Mesodermal cell (in vitro differentiated cells): ENCODE measurements at regions not wholly inside any gene's neighbourhood (a gene's known extent, or its start where the extent isn't known, plus 50 kb on each side); places are given as distances from the start of the nearest gene placed in this dataset.

Experiments used
- H3K27ac ChIP-seq: 2 replicates; pipeline ENCODE4 v1.7.0; 2013; ENCODE audit warnings: mild to moderate bottlenecking, low read depth, low read length, moderate library complexity; ENCODE audit not compliant: severe bottlenecking
- H3K36me3 ChIP-seq: 2 replicates; pipeline ENCODE4 v1.7.1; 2013; ENCODE audit warnings: mild to moderate bottlenecking, low read length, moderate library complexity; ENCODE audit not compliant: control insufficient read depth, insufficient read depth
- H3K4me1 ChIP-seq: one replicate; pipeline ENCODE4 v1.7.1; 2013; ENCODE audit warnings: mild to moderate bottlenecking, low read length; ENCODE audit not compliant: insufficient read depth, control insufficient read depth, poor library complexity, severe bottlenecking
- H3K4me3 ChIP-seq: 2 replicates; pipeline ENCODE4 v1.7.0; 2013; ENCODE audit warnings: low read length, control low read depth, mild to moderate bottlenecking; ENCODE audit not compliant: insufficient read depth, poor library complexity, severe bottlenecking; ENCODE audit errors: extremely low read depth
- H3K9me3 ChIP-seq: 2 replicates; pipeline ENCODE4 v1.7.1; 2013; ENCODE audit warnings: mild to moderate bottlenecking, low read length, moderate library complexity; ENCODE audit not compliant: control insufficient read depth
- WGBS, 2 experiments: methylation state at CpG; one replicate each; pipeline ENCODE4 v1.1.5; 2013; ENCODE audit warnings: missing lambda C conversion rate in 2 of 2; ENCODE audit not compliant: insufficient coverage in 2 of 2; 5-methylcytosine and 5-hydroxymethylcytosine counted together

DNA sequence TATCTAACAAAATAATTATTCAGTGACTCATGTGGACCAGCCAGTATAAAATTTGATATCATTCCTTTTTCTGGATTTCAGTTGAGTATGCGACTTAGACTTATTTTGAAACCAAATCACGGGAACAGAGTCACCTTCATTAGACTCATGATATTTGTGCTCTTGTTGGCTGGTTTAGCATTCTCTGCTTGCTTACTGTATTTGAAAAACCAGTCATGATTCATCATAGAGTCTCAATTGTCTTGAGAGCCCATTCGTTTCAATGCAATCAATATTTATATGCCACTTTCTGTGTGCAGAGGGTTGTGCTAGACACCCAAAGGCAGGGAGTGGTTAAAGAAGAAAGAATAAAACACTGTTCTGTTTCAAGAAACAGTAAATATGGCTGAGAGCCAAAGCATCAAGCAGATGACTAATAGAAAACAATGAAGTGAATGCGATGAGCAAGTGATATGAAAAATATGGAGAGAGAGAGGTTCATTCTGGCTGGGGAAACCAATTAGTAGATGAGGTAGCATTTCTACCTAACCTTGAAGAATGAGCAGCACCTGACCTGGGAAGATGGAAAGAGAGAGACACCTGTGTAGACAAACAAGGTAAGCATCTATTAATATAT, 99.6 kb upstream of the MBNL2 start:
- Histone ChIP-seq H3K9me3 (no peaks in the 10 kb centered on the region), H3K4me1 (peaks cover 51% of the 10 kb centered on the region), H3K36me3 (no peaks in the 10 kb centered on the region), H3K27ac (peak overlapping the region; percentile 86), H3K4me3 (no peak overlapping the region)
- WGBS, 2 experiments, result 93 to 96% methylated on average over 3 of the region's 4 CpGs

DNA sequence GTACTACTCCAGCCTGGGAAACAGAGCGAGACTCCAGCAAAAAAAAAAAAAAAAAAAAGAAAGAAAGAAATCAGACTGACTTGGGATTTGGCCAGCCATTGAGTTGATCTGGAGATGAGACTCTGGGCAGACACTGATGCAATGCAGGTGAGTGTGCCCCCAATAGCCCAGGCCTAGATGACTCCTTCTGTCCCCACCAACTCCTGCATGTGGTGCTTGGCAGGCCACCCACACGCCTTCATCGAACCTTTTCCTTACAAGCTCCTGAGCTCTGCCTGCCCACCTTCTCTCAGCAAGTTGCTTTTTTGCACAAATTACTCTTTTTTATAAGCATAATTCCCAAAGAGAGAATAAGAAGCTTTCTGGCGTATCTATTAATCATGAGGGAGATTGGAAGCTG, 97.9 kb upstream of the MBNL2 start:
- no peak overlapping the region for H3K4me3 ChIP-seq

DNA sequence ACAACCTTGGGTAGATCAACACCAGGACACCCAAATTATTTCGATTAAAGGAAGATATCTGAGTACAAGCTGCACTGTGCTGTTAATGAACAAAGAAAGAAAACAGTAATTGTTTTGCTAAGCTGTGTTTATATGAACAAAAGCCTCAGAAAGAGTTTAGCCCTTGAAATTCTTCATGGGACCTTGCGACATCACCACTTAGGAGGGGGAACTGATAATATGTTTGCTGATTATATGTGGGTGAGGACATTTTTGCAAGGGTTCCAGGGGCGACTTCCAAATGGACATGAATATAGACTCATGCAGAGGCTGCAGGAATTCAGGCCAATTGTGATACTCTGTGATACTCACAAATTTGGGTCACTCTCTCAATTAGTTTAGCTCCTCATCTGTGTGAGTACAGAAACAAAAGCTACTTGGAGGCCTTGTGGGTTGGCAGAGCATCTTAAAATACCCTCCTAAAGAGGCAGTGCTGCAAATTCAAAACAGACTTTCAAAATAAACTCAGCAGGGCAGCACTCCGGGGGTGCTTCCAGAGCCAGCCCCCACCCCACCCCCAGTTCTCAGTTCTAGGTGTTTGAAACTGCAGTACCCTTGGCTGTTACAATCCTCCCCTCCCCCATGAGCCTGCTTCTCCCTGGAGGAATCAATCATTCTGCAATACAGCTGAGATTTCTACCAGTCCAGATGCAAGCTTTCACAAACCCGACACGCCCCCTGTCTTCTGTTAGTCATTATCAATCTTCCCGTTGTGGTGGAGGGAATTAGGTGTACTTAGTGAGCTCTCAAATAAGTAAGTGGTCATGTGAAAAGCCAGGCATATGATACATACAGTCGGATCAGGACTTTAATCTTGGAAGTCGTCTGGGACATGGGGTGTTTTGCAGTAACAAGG, 97.0 kb upstream of the MBNL2 start:
- Histone ChIP-seq H3K4me3 (no peak overlapping the region), H3K27ac (peak overlapping the region; percentile 68), H3K9me3 (no peaks in the 10 kb centered on the region), H3K36me3 (no peaks in the 10 kb centered on the region), H3K4me1 (peaks cover 54% of the 10 kb centered on the region)
- WGBS, 2 experiments, result 60 to 65% methylated on average over 5 of the region's 9 CpGs

More for the DNA sequence above, 97.9 kb upstream of the MBNL2 start:
- no peaks in the 10 kb centered on the region for H3K9me3 ChIP-seq
- H3K27ac ChIP-seq, result no peak overlapping the region
- 95 to 100% methylated on average over 2 to 3 of the region's 4 CpGs for WGBS, 2 experiments
- peaks cover 54% of the 10 kb centered on the region for H3K4me1 ChIP-seq
- no peaks in the 10 kb centered on the region for H3K36me3 ChIP-seq

DNA sequence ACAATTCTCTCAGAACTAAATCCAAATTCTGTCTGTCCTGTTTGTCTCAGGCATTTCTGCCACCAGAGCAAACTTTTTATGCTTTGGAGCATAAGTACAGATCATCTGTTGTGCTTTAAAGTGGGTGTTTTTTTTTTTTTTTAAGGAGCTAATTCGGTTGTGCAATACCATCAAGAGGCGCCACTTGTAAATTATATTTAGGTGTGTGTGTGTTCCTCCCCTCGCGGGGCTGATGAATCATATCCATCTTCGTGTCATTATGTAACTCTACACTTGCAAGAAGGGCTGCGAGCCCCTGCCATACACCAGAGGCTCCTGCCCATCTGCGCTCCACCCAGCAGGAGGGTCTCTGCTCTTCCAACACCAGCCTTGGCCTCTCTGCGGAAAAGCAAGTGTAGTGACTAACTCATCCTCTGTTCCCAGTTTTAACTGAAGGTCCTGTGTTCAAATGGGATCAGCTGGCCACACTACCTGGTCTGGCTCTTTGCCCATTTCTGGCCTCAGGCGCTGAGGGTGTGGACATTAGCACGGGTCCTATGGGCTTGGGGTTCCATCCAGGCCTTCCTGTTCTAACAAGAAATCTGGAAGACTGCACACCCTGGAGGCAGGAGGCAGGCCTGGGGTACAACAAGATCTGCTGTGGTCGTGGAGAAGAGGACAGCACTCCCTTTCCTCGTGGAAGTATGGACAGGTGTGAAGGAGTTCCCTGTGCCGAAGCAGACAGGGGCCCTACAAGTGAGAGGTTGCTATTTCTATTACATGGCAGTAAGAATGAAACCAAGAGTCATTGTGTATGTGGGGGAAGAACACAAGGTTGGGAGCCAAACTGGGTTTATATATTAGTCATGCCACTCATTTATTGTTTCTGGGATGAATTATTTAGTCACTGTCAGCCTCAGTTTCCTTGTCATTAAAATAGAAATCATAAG, 96.1 kb upstream of the MBNL2 start:
- peak overlapping the region; percentile 23 for H3K27ac ChIP-seq
- WGBS, 2 experiments, result 89 to 90% methylated on average over 11 to 12 of the region's 13 CpGs

DNA sequence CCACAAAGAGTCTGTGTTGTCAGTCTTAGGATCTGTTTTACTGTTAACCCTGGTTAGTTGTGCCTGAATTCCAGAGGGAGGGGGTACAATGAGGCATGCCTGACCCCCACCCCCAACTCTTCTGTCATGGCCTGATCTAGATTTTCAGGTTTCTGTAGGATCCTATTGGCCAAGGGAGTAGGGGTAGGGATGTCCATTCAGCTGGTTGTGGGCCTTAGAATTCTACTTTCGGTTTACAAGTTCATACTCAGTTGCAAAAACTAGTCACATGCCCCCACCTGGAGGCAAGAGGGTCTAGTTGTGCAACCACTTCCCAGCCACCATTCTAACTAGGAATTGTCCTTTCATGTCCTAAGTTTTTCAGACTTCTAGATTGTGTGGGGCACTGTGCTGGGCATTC, 94.3 kb upstream of the MBNL2 start:
- 67% methylated on average over 1 of the region's 1 CpG; no CpG with 5 or more reads in 1 of the 2 experiments for WGBS, 2 experiments
- Histone ChIP-seq H3K4me3 (no peak overlapping the region), H3K9me3 (no peaks in the 10 kb centered on the region), H3K27ac (peak overlapping the region; percentile 4), H3K36me3 (no peaks in the 10 kb centered on the region), H3K4me1 (peaks cover 41% of the 10 kb centered on the region)

More for the DNA sequence above, 96.1 kb upstream of the MBNL2 start:
- H3K36me3 ChIP-seq, result no peaks in the 10 kb centered on the region
- H3K4me3 ChIP-seq, result no peak overlapping the region
- peaks cover 48% of the 10 kb centered on the region for H3K4me1 ChIP-seq
- no peaks in the 10 kb centered on the region for H3K9me3 ChIP-seq

DNA sequence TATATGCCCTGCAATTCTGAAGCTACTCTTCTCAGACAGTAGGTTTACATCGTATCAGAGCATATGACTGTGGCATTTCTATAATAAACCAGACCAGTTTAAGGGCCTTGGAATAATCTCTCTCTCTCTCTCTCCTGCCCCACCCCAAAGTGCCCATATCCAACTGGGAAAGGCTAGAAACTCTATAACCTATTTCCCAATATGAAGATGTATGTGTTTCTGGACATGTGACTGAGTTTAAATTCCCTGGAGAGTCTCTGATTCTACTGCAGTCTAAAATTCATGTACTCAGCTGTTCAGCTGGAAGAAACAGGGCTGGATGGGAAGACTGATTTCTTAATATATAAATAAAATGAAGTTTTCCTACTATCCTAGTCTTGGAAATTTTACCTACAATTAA, 91.9 kb upstream of the MBNL2 start:
- H3K4me3 ChIP-seq, result no peak overlapping the region
- WGBS, 2 experiments, result 100% methylated on average over 1 of the region's 1 CpG
- no peaks in the 10 kb centered on the region for H3K9me3 ChIP-seq
- H3K27ac ChIP-seq, result no peak overlapping the region
- no peaks in the 10 kb centered on the region for H3K36me3 ChIP-seq
- peaks cover 22% of the 10 kb centered on the region for H3K4me1 ChIP-seq

DNA sequence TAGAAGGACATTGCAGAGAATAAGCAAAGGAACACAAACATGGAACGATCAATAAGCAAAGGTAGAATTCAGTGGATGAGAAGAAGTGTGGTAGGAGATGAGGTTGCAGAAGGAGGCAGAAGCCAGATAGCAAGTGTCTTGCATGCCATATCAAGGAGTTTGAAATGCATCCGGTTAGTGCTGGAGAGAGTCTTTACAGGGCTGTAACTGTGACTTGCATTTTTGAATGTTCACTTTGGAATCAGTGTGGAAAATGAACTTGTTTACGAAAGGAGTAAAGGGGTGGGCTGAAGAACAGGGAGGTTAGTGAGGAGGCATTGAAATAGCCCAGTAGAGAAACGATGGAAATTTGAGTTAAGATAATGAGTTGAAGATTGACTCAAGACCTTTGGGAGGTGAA, 90.7 kb upstream of the MBNL2 start:
- Histone ChIP-seq H3K27ac (no peak overlapping the region), H3K36me3 (no peaks in the 10 kb centered on the region), H3K9me3 (no peaks in the 10 kb centered on the region), H3K4me3 (no peak overlapping the region), H3K4me1 (peaks cover 11% of the 10 kb centered on the region)
- 92 to 96% methylated on average over 4 of the region's 4 CpGs for WGBS, 2 experiments

DNA sequence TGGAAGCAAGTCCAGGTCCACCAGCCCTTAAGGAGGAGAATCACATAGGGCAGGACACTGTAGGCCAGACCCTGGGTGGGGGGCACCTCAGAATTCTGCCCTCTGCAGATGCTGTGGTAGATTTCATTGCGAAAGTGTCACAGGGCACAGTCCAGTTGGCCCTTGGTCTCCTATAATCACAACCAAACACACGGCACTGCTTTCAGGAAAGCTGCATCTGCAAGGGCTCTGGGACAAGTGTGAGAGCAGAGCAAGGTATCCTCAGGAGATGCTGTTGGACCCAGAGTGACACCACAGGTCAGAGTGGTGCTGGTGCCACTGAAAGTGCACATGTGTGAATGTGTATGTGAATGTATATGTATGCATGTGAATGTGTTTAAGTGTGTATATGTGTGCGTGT, 88.6 kb upstream of the MBNL2 start:
- peaks cover 4% of the 10 kb centered on the region for H3K9me3 ChIP-seq
- WGBS, 2 experiments, result 92 to 100% methylated on average over 1 to 2 of the region's 3 CpGs
- H3K4me3 ChIP-seq, result no peak overlapping the region
- no peaks in the 10 kb centered on the region for H3K4me1 ChIP-seq
- no peaks in the 10 kb centered on the region for H3K36me3 ChIP-seq
- H3K27ac ChIP-seq, result no peak overlapping the region

DNA sequence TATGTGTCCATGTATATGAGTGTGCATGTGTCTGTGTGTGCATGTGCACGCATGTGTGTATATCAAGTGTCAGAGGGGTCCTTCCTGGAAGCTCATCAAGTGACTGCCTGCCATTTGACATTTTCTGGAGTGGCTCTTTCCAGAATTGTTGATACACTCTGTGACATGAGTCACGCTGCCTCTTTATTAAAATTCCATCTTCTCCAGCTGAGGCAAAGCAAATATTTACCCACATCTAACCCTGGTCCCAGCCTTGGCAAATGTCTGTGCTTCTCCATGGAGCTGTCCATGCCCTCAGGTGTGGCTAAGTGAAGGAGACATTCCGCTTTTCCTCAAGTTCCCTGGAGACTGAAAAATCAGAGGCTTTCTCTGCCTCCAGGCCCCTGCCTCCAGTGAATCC, 88.2 kb upstream of the MBNL2 start:
- no peaks in the 10 kb centered on the region for H3K36me3 ChIP-seq
- 89 to 100% methylated on average over 2 to 3 of the region's 3 CpGs for whole genome bisulfite sequencing, 2 experiments
- H3K4me3 ChIP-seq, result no peak overlapping the region
- peaks cover 4% of the 10 kb centered on the region for H3K9me3 ChIP-seq
- H3K4me1 ChIP-seq, result no peaks in the 10 kb centered on the region
- no peak overlapping the region for H3K27ac ChIP-seq

DNA sequence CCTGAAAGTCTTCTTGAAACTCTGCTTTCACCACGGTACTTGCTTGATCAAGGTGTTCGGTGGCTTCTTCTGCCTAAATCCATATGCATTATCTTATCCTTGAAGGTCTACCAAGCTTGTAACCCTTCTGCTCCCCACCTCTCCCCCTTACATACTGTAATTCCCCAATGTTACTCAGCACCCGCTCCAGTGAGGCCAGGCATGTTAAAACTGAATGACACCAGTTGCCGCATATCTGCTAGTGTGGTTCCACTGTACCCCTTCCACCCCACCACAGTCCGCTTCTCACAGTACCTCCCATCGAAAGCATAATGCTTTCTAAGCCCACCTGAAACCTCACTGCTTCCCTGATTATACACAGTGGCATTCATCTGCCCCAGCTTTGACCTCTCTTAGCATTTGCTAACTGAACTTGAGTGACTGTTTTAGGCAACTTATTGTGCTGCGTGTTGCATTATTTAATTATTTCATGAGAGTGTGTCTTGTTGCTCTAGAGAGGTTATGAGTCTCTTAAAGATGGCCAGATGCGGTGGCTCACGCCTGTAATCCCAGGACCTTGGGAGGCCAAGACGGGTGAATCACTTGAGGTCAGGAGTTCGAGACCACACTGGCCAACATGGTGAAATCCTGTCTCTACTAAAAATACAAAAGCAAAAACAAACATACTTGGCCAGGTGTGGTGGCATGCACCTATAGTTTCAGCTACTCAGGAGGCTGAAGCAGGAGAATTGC, 87.6 kb upstream of the MBNL2 start:
- no peaks in the 10 kb centered on the region for H3K36me3 ChIP-seq
- H3K4me1 ChIP-seq, result peaks cover 2% of the 10 kb centered on the region
- no peak overlapping the region for H3K27ac ChIP-seq
- peaks cover 4% of the 10 kb centered on the region for H3K9me3 ChIP-seq
- 94% methylated on average over 10 to 11 of the region's 11 CpGs for WGBS, 2 experiments
- no peak overlapping the region for H3K4me3 ChIP-seq
